H9 (cell line): ENCODE measurements at regions not wholly inside any gene's neighbourhood (a gene's known extent, or its start where the extent isn't known, plus 50 kb on each side); places are given as distances from the start of the nearest gene placed in this dataset.

Source experiments
- DNase-seq: peaks from one replicate; pipeline ENCODE4 v3.0.0-alpha.2; 2017
- H2AFZ ChIP-seq: one replicate; pipeline ENCODE4 v1.6.1; 2013; ENCODE audit warnings: mild to moderate bottlenecking, low read length, control low read depth, moderate library complexity
- H2AK5ac ChIP-seq: 2 replicates; pipeline ENCODE4 v1.6.1; 2013; ENCODE audit warnings: low read length, control low read depth, mixed read lengths; ENCODE audit not compliant: insufficient read length
- H2BK120ac ChIP-seq: one replicate; pipeline ENCODE4 v1.6.1; 2013; ENCODE audit warnings: low read depth, mild to moderate bottlenecking, low read length, control low read depth, inconsistent platforms; ENCODE audit not compliant: poor library complexity, severe bottlenecking
- H2BK12ac ChIP-seq: 2 replicates; pipeline ENCODE4 v1.6.1; 2013; ENCODE audit warnings: low read length, control low read depth, mixed read lengths, low read depth; ENCODE audit not compliant: insufficient read length
- H2BK15ac ChIP-seq: 2 replicates; pipeline ENCODE4 v1.6.1; 2013; ENCODE audit warnings: low read depth, low read length, control low read depth
- H2BK20ac ChIP-seq: one replicate; pipeline ENCODE4 v1.6.1; 2013; ENCODE audit warnings: low read depth, mild to moderate bottlenecking, low read length, control low read depth, inconsistent platforms; ENCODE audit not compliant: poor library complexity, severe bottlenecking
- H2BK5ac ChIP-seq: 2 replicates; pipeline ENCODE4 v1.6.1; 2013; ENCODE audit warnings: low read length, control low read depth, mixed read lengths; ENCODE audit not compliant: insufficient read length
- H3K14ac ChIP-seq: 2 replicates; pipeline ENCODE4 v1.6.1; 2013; ENCODE audit warnings: low read length, control low read depth; ENCODE audit not compliant: insufficient read depth
- H3K18ac ChIP-seq: 2 replicates; pipeline ENCODE4 v1.6.1; 2013; ENCODE audit warnings: low read depth, mild to moderate bottlenecking, mixed read lengths, low read length, control low read depth; ENCODE audit not compliant: insufficient read length
- H3K23ac ChIP-seq: 2 replicates; pipeline ENCODE4 v1.6.1; 2013; ENCODE audit warnings: low read length, control low read depth, mixed read lengths, low read depth; ENCODE audit not compliant: insufficient read length
- H3K23me2 ChIP-seq: 2 replicates; pipeline ENCODE4 v1.6.1; 2013; ENCODE audit warnings: low read depth, mild to moderate bottlenecking, mixed read lengths, low read length, control low read depth; ENCODE audit not compliant: insufficient read length, poor library complexity, severe bottlenecking
- H3K27ac ChIP-seq: 2 replicates; pipeline ENCODE4 v1.5.1; 2013; ENCODE audit warnings: low read length, control low read depth, mixed read lengths, low read depth; ENCODE audit not compliant: insufficient read length
- H3K27me3 ChIP-seq: 2 replicates; pipeline ENCODE4 v1.6.1; 2013; ENCODE audit warnings: low read length, control low read depth, inconsistent platforms; ENCODE audit not compliant: insufficient read depth
- H3K4ac ChIP-seq: 2 replicates; pipeline ENCODE4 v1.6.1; 2013; ENCODE audit warnings: low read depth, mild to moderate bottlenecking, control low read depth, inconsistent platforms, low read length, moderate library complexity
- H3K4me1 ChIP-seq: 2 replicates; pipeline ENCODE4 v1.6.1; 2013; ENCODE audit warnings: low read length, control low read depth, inconsistent platforms; ENCODE audit not compliant: insufficient read depth
- H3K4me2 ChIP-seq: 2 replicates; pipeline ENCODE4 v1.6.1; 2013; ENCODE audit warnings: low read length, control low read depth, mixed read lengths; ENCODE audit not compliant: insufficient read length, insufficient read depth
- H3K56ac ChIP-seq: 2 replicates; pipeline ENCODE4 v1.6.1; 2013; ENCODE audit warnings: low read depth, mild to moderate bottlenecking, mixed read lengths, low read length, control low read depth; ENCODE audit not compliant: insufficient read length
- H3K79me1 ChIP-seq: 2 replicates; pipeline ENCODE4 v1.6.1; 2013; ENCODE audit warnings: low read depth, mild to moderate bottlenecking, moderate library complexity, low read length, control low read depth, inconsistent platforms; ENCODE audit not compliant: insufficient read depth, poor library complexity, severe bottlenecking
- H3K79me2 ChIP-seq: 2 replicates; pipeline ENCODE4 v1.6.1; 2013; ENCODE audit warnings: low read length, control low read depth, inconsistent platforms; ENCODE audit not compliant: insufficient read depth
- H3K9ac ChIP-seq: 2 replicates; pipeline ENCODE4 v1.6.1; 2013; ENCODE audit warnings: low read length, control low read depth, mixed read lengths; ENCODE audit not compliant: insufficient read length; ENCODE audit errors: extremely low read depth
- H3K9me3 ChIP-seq: one replicate; pipeline ENCODE4 v1.6.1; 2013; ENCODE audit warnings: low read depth, low read length, inconsistent platforms; ENCODE audit not compliant: control insufficient read depth
- H3T11ph ChIP-seq: one replicate; pipeline ENCODE4 v1.6.1; 2013; ENCODE audit warnings: mild to moderate bottlenecking, low read length, control low read depth, inconsistent platforms
- H4K20me1 ChIP-seq: one replicate; pipeline ENCODE4 v1.6.1; 2013; ENCODE audit not compliant: control insufficient read depth, insufficient read length, insufficient read depth
- H4K5ac ChIP-seq: 2 replicates; pipeline ENCODE4 v1.6.1; 2013; ENCODE audit warnings: low read depth, mild to moderate bottlenecking, mixed read lengths, low read length, control low read depth; ENCODE audit not compliant: insufficient read length
- H4K8ac ChIP-seq: replicated peaks from 2 replicates; pipeline ENCODE4 v1.6.1; 2013; ENCODE audit warnings: low read length, control low read depth, mixed read lengths, low read depth; ENCODE audit not compliant: insufficient read length
- H4K91ac ChIP-seq: 2 replicates; pipeline ENCODE4 v1.6.1; 2013; ENCODE audit warnings: low read depth, mild to moderate bottlenecking, moderate library complexity, mixed read lengths, low read length, control low read depth; ENCODE audit not compliant: insufficient read length
- H3K27ac Mint-ChIP-seq, 3 experiments: 2 replicates in 2 of 3; 3 replicates in 1 of 3; pipeline ENCODE4 v1.8.0; 2020 to 2021; ENCODE audit warnings: mixed read lengths in 3 of 3, mild to moderate bottlenecking in 1 of 3, moderate library complexity in 1 of 3
- H3K27me3 Mint-ChIP-seq: 2 replicates; pipeline ENCODE4 v1.8.0; 2021; ENCODE audit warnings: low read depth, mild to moderate bottlenecking, moderate library complexity, mixed read lengths
- H3K36me3 Mint-ChIP-seq, 3 experiments: 2 replicates in 2 of 3; 3 replicates in 1 of 3; pipeline ENCODE4 v1.8.0; 2020 to 2021; ENCODE audit warnings: low read depth in 3 of 3, mixed read lengths in 3 of 3; ENCODE audit not compliant: insufficient read depth in 1 of 3
- H3K4me1 Mint-ChIP-seq, 2 experiments: 2 replicates each; pipeline ENCODE4 v1.8.0; 2020; ENCODE audit warnings: mixed read lengths in 2 of 2
- H3K4me3 Mint-ChIP-seq, 2 experiments: 2 replicates in 1 of 2; 3 replicates in 1 of 2; pipeline ENCODE4 v1.8.0; 2020 to 2021; ENCODE audit warnings: mild to moderate bottlenecking in 2 of 2, mixed read lengths in 2 of 2, moderate library complexity in 1 of 2
- H3K9me3 Mint-ChIP-seq, 2 experiments: 2 replicates in 1 of 2; 3 replicates in 1 of 2; pipeline ENCODE4 v1.8.0; 2020; ENCODE audit warnings: mild to moderate bottlenecking in 2 of 2, mixed read lengths in 2 of 2, moderate library complexity in 1 of 2
- WGBS: extraction: QIAGEN DNeasy Blood & Tissue Kit; methylation state at CpG from one replicate; pipeline ENCODE4 v1.1.7; 2013; ENCODE audit warnings: missing lambda C conversion rate, low lambda C conversion rate, mixed read lengths; ENCODE audit not compliant: insufficient read length; ENCODE audit errors: extremely low coverage; 5-methylcytosine and 5-hydroxymethylcytosine counted together
- TF ChIP-seq, protein P1 (sequence below): fragments of 200-600 bp; sonication (generic); conservative IDR thresholded peaks from 3 replicates; pipeline ENCODE4 v1.8.0; 2021; ENCODE audit warnings: antibody characterized with exemption, mild to moderate bottlenecking

DNA sequence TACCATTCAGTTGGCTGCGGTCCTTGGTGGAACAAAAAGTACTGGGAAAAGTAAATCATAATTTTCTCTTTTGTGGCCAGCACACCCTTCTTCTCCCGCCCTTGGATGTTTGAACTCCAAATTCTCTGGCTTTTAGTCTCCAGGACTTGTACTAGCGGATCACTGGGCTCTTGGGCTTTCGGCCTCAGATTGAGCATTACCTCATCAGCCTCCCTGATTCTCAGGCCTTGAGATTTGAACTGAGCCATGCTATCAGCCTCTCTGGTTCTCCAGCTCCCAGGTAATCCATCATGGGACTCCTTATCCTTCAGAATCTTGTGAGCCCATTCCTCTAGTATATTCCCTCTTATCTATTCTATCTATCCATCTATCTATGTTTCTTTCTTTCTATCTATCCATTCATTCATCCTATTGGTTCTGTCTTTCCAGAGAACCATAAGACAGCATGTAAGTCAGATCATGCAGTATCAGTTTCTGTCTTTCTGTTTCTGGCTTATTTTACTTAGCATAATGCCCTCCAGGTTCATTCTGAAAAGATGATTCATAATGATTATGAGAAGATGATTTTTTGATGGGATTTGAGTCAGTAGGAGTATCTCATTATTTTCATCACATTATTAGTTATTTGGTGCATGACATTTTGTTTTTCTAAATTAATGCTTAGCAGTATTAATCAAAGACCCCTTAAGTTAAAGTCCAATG lies 814.9 kb downstream of the LRFN5 start:
- H3K27ac Mint-ChIP-seq = no peak overlapping the region

More for the DNA sequence above, 814.9 kb downstream of the LRFN5 start:
- no peaks in the 10 kb centered on the region for H4K20me1 ChIP-seq
- no peak overlapping the region for H3K4me2 ChIP-seq
- H3K79me2 ChIP-seq = no peaks in the 10 kb centered on the region
- H4K5ac ChIP-seq = no peak overlapping the region
- no peaks in the 10 kb centered on the region for H3K79me1 ChIP-seq
- no peak overlapping the region for H3K23ac ChIP-seq
- H3K4ac ChIP-seq = no peak overlapping the region
- no peaks in the 10 kb centered on the region for H3K23me2 ChIP-seq
- Mint-ChIP-seq H3K27me3 (no peaks in the 10 kb centered on the region), H3K9me3 (no peaks in the 10 kb centered on the region), H3K36me3 (no peaks in the 10 kb centered on the region), H3K4me3 (no peak overlapping the region), H3K4me1 (no peaks in the 10 kb centered on the region)
- H3K9ac ChIP-seq = no peak overlapping the region
- no peak for DNase-seq
- H2BK5ac ChIP-seq = no peak overlapping the region
- H4K8ac ChIP-seq = no peak overlapping the region
- H3T11ph ChIP-seq = no peak overlapping the region
- no peaks in the 10 kb centered on the region for H3K27me3 ChIP-seq
- WGBS = no CpG with 5 or more reads among the region's 4 CpGs
- no peak overlapping the region for H3K27ac ChIP-seq
- no peak overlapping the region for H2BK20ac ChIP-seq
- H3K9me3 ChIP-seq = no peaks in the 10 kb centered on the region
- H2AFZ ChIP-seq = no peak overlapping the region
- no peak overlapping the region for H3K56ac ChIP-seq
- H3K4me1 ChIP-seq = no peaks in the 10 kb centered on the region
- no peak overlapping the region for H2BK12ac ChIP-seq
- no peak overlapping the region for H4K91ac ChIP-seq
- no peak overlapping the region for H3K14ac ChIP-seq
- H3K18ac ChIP-seq = no peak overlapping the region
- no peak overlapping the region for H2AK5ac ChIP-seq
- no peak overlapping the region for H2BK15ac ChIP-seq
- no peak overlapping the region for H2BK120ac ChIP-seq
- TF ChIP-seq, protein P1, sequence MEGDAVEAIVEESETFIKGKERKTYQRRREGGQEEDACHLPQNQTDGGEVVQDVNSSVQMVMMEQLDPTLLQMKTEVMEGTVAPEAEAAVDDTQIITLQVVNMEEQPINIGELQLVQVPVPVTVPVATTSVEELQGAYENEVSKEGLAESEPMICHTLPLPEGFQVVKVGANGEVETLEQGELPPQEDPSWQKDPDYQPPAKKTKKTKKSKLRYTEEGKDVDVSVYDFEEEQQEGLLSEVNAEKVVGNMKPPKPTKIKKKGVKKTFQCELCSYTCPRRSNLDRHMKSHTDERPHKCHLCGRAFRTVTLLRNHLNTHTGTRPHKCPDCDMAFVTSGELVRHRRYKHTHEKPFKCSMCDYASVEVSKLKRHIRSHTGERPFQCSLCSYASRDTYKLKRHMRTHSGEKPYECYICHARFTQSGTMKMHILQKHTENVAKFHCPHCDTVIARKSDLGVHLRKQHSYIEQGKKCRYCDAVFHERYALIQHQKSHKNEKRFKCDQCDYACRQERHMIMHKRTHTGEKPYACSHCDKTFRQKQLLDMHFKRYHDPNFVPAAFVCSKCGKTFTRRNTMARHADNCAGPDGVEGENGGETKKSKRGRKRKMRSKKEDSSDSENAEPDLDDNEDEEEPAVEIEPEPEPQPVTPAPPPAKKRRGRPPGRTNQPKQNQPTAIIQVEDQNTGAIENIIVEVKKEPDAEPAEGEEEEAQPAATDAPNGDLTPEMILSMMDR = no peak
